Osteocyte (in vitro differentiated cells): ENCODE measurements at regions not wholly inside any gene's neighbourhood (a gene's known extent, or its start where the extent isn't known, plus 50 kb on each side); places are given as distances from the start of the nearest gene placed in this dataset.

Experiments used
- DNase-seq: peaks from one replicate; pipeline ENCODE4 v3.0.0; 2021; ENCODE audit warnings: mixed read lengths; ENCODE audit not compliant: unreplicated experiment; ENCODE audit errors: extremely low spot score
- H3K27ac Mint-ChIP-seq: one replicate; pipeline ENCODE4 v1.8.0; 2021; ENCODE audit warnings: mild to moderate bottlenecking, mixed read lengths; ENCODE audit not compliant: unreplicated experiment
- H3K27me3 Mint-ChIP-seq: one replicate; pipeline ENCODE4 v1.8.0; 2021; ENCODE audit warnings: mixed read lengths; ENCODE audit not compliant: unreplicated experiment
- H3K36me3 Mint-ChIP-seq: one replicate; pipeline ENCODE4 v1.8.0; 2021; ENCODE audit warnings: mixed read lengths; ENCODE audit not compliant: unreplicated experiment
- H3K4me1 Mint-ChIP-seq: one replicate; pipeline ENCODE4 v1.8.0; 2021; ENCODE audit warnings: mixed read lengths; ENCODE audit not compliant: unreplicated experiment
- H3K4me3 Mint-ChIP-seq: one replicate; pipeline ENCODE4 v1.8.0; 2021; ENCODE audit warnings: mild to moderate bottlenecking, moderate library complexity, mixed read lengths; ENCODE audit not compliant: unreplicated experiment
- H3K9me3 Mint-ChIP-seq: one replicate; pipeline ENCODE4 v1.8.0; 2021; ENCODE audit warnings: mixed read lengths; ENCODE audit not compliant: unreplicated experiment
- TF ChIP-seq, protein P1 (sequence below): fragments of 200-600 bp; sonication (generic); IDR thresholded peaks from 2 replicates; pipeline ENCODE4 v1.5.0; 2021; ENCODE audit warnings: antibody characterized with exemption, mild to moderate bottlenecking, moderate library complexity

DNA sequence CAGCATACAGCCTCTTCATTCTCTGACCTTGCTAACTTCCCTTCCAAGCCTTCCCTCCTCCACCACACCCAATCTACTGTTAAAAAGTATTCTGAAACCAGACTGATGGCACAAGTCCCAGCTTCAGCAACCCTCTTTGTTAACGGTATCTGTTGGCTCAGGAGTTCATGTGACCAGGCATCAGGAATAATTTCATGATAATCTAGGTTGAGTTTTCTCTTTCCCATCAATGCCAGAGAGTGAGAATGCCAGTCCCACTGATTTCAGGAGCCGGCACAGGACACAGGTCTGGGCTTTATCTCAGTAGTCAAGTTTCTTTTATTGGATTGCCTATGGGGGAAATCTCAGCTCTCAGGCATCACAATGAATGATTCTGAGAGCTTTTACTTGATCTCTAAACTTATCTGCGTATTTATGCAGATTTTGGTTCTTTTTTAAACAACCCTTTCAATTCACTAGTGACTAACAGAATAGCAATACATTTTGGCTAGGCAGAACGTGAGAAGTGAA lies 231.0 kb upstream of the LYZL1 start:
- Mint-ChIP-seq H3K4me3 (no peak overlapping the region), H3K36me3 (no peaks in the 10 kb centered on the region), H3K27ac (no peak overlapping the region), H3K9me3 (no peaks in the 10 kb centered on the region), H3K27me3 (peaks cover 2% of the 10 kb centered on the region), H3K4me1 (no peaks in the 10 kb centered on the region)
- DNase-seq, result no peak
- TF ChIP-seq, protein P1, sequence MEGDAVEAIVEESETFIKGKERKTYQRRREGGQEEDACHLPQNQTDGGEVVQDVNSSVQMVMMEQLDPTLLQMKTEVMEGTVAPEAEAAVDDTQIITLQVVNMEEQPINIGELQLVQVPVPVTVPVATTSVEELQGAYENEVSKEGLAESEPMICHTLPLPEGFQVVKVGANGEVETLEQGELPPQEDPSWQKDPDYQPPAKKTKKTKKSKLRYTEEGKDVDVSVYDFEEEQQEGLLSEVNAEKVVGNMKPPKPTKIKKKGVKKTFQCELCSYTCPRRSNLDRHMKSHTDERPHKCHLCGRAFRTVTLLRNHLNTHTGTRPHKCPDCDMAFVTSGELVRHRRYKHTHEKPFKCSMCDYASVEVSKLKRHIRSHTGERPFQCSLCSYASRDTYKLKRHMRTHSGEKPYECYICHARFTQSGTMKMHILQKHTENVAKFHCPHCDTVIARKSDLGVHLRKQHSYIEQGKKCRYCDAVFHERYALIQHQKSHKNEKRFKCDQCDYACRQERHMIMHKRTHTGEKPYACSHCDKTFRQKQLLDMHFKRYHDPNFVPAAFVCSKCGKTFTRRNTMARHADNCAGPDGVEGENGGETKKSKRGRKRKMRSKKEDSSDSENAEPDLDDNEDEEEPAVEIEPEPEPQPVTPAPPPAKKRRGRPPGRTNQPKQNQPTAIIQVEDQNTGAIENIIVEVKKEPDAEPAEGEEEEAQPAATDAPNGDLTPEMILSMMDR, result no peak

DNA sequence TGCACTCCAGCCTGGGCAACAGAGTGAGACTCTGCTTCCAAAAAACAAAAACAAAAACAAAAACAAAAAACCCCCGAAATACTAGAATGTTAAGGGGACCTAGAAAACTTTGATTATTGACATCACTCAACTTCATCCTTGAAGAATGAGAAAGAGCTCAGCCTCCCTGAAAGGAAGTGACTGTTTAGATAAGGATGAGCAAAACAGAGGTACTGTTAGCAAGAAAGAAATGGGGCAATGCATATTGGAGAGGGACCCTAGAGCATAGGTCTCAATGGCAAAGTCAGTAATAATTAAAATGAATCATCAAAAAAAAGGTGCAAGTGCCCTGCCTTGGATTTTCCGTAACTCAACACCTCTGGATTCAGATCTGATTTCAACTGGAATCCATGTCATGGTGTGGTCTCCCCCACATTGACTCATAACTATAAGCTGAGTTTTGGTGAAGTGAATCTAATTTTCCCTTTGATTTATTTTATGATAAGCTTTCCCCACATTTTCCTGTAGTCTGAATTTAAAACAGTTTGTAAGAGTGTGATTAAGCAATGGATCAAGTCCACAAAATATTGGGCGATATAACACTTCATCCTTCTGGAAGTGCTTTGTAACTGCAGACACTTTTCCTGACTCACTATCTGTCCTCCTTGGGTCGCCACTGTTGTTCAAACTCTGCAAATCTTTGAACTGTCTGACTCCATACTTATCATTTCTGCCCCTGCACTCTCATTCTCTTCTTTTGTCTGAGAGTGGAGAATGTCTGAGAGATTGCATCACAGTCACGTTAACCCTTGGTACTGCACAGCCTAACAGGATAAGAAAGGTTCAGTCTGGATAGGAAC lies 224.8 kb upstream of the LYZL1 start:
- TF ChIP-seq, protein P1, result peak; percentile 17
- Mint-ChIP-seq H3K4me1 (peaks cover 17% of the 10 kb centered on the region), H3K9me3 (no peaks in the 10 kb centered on the region), H3K4me3 (no peak overlapping the region), H3K27me3 (no peaks in the 10 kb centered on the region), H3K27ac (no peak overlapping the region), H3K36me3 (no peaks in the 10 kb centered on the region)
- no peak for DNase-seq

DNA sequence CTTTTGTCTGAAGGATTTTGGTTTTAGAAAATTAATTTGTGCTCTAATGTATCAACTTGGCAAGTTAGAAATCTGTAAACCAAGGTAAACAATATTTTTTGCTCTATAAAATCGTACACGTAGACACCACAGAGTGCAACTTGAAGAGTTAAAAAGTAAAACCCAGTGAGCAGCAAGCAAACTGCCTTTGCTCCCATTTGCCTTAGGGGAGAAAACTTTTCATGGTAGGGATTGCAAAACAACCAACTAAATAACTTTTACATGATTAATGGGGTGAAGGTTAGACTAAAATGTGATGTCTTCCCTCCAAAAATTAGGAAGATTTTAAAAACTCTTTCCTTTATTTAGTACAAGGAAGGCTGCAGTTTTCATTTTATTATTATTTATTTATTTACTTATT lies 224.2 kb upstream of the LYZL1 start:
- TF ChIP-seq, protein P1, result no peak
- no peak overlapping the region for H3K4me3 Mint-ChIP-seq
- DNase-seq, result no peak
- peaks cover 17% of the 10 kb centered on the region for H3K4me1 Mint-ChIP-seq
- H3K9me3 Mint-ChIP-seq, result no peaks in the 10 kb centered on the region
- no peak overlapping the region for H3K27ac Mint-ChIP-seq
- no peaks in the 10 kb centered on the region for H3K36me3 Mint-ChIP-seq
- H3K27me3 Mint-ChIP-seq, result peaks cover 3% of the 10 kb centered on the region

DNA sequence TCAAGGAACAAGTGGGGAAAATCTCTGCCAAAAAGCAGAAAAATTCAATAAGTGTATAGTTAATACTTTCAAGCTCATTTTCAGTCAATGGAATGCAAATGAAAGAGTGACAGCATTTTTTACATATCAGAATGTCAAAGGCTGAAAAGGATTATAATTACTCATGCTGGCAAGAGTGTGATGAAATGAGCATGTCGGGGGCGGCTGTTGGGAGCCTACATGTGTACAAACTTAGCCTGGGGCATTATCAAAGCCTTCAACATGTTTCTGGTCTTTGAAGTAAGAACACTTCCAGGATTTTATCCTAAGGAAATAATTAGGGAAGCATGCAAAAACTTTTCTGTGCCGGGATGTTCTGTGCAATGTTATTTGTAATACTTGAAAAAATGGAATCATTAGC lies 221.7 kb upstream of the LYZL1 start:
- H3K4me3 Mint-ChIP-seq, result no peak overlapping the region
- TF ChIP-seq, protein P1, result no peak
- H3K9me3 Mint-ChIP-seq, result no peaks in the 10 kb centered on the region
- no peak overlapping the region for H3K27ac Mint-ChIP-seq
- no peaks in the 10 kb centered on the region for H3K36me3 Mint-ChIP-seq
- peaks cover 7% of the 10 kb centered on the region for H3K27me3 Mint-ChIP-seq
- DNase-seq, result no peak
- H3K4me1 Mint-ChIP-seq, result peaks cover 17% of the 10 kb centered on the region

DNA sequence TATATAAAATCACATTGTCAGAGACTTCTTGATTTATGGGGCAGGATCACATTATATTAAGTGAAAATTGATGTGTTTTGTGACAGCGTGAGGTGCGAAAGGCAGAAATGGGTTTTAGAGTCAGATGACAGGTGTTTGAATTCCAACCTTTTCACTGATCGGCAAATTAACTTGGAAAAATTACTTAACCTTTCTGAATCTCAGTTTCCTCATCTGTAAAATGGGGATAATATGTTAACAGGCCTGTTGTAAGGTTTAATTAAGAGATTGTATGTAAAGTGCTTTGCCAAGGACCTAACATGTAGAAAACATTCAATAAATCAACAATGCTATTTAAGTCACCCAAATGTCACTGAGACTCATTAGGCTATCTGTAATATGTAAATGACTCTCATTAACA lies 221.2 kb upstream of the LYZL1 start:
- no peak for DNase-seq

More for the DNA sequence above, 221.2 kb upstream of the LYZL1 start:
- no peaks in the 10 kb centered on the region for H3K36me3 Mint-ChIP-seq
- no peak overlapping the region for H3K4me3 Mint-ChIP-seq
- peaks cover 7% of the 10 kb centered on the region for H3K27me3 Mint-ChIP-seq
- peaks cover 17% of the 10 kb centered on the region for H3K4me1 Mint-ChIP-seq
- H3K9me3 Mint-ChIP-seq, result no peaks in the 10 kb centered on the region
- TF ChIP-seq, protein P1, result no peak
- H3K27ac Mint-ChIP-seq, result no peak overlapping the region
